NCI-H345 (cell line): ENCODE measurements at regions not wholly inside any gene's neighbourhood (a gene's known extent, or its start where the extent isn't known, plus 50 kb on each side); places are given as distances from the start of the nearest gene placed in this dataset.
A peak's percentile ranks its signal among the peaks of the same experiment; 100 is the strongest.
"Not testable (repeated sequence)": the region's sequence is repeated elsewhere in the genome, so short reads cannot be mapped to it uniquely, and the experiment has no call there.

Source experiments
- DNase-seq: peaks from one replicate; lab custom pipeline; 2025; lab: John Stamatoyannopoulos, UW

- DNase-seq, result no peak
Observed at GRCh38 chr10:35854661-35855060, 212.6 kb upstream of the FZD8 start.

GRCh38 chr10:35852721-35853120 lies 210.6 kb upstream of the FZD8 start:
- no peak for DNase-seq

GRCh38 chr10:35848412-35848811 lies 206.3 kb upstream of the FZD8 start:
- no peak for DNase-seq

- no peak for DNase-seq
Observed at GRCh38 chr10:35844686-35845085, 202.6 kb upstream of the FZD8 start.

GRCh38 chr10:35843524-35844181 lies 201.6 kb upstream of the FZD8 start:
- no peak for DNase-seq

- no peak for DNase-seq
Observed at GRCh38 chr10:35838054-35838453, 196.0 kb upstream of the FZD8 start.

GRCh38 chr10:35835545-35835944 lies 193.4 kb upstream of the FZD8 start:
- DNase-seq, result no peak

GRCh38 chr10:35834877-35835494 lies 192.9 kb upstream of the FZD8 start:
- DNase-seq, result no peak

GRCh38 chr10:35827783-35828182 lies 185.7 kb upstream of the FZD8 start:
- no peak for DNase-seq

GRCh38 chr10:35824704-35825103 lies 182.6 kb upstream of the FZD8 start:
- no peak for DNase-seq

- peak; percentile 77 for DNase-seq
Observed at GRCh38 chr10:35822316-35822715, 180.2 kb upstream of the FZD8 start.

- peak; percentile 12 for DNase-seq
Observed at GRCh38 chr10:35821339-35821911, 179.3 kb upstream of the FZD8 start.

GRCh38 chr10:35819736-35820135 lies 177.6 kb upstream of the FZD8 start:
- no peak for DNase-seq

GRCh38 chr10:35819011-35819410 lies 176.9 kb upstream of the FZD8 start:
- no peak for DNase-seq

- DNase-seq, result not testable (repeated sequence)
Observed at GRCh38 chr10:35817109-35817508, 175.0 kb upstream of the FZD8 start.

GRCh38 chr10:35813219-35813618 lies 171.1 kb upstream of the FZD8 start:
- DNase-seq, result no peak

- DNase-seq, result no peak
Observed at GRCh38 chr10:35808344-35808743, 166.2 kb upstream of the FZD8 start.

- DNase-seq, result no peak
Observed at GRCh38 chr10:35803046-35803445, 160.9 kb upstream of the FZD8 start.

- no peak for DNase-seq
Observed at GRCh38 chr10:35797187-35797586, 155.1 kb upstream of the FZD8 start.

GRCh38 chr10:35795131-35795824 lies 153.2 kb upstream of the FZD8 start:
- peak; percentile 12 for DNase-seq

- no peak for DNase-seq
Observed at GRCh38 chr10:35794703-35795102, 152.6 kb upstream of the FZD8 start.

GRCh38 chr10:35792291-35792690 lies 150.2 kb upstream of the FZD8 start:
- no peak for DNase-seq

- DNase-seq, result no peak
Observed at GRCh38 chr10:35789996-35790395, 147.9 kb upstream of the FZD8 start.
